WTC11 (cell line): ENCODE measurements at regions not wholly inside any gene's neighbourhood (a gene's known extent, or its start where the extent isn't known, plus 50 kb on each side); places are given as distances from the start of the nearest gene placed in this dataset.

Experiments
- ATAC-seq: fragments of 200-7000 bp; cut with Tn5 transposase; 2 replicates; pipeline ENCODE4 v1.10.0; 2021; ENCODE audit warnings: mild to moderate bottlenecking, moderate library complexity
- CTCF ChIA-PET: fragments of 300-600 bp; sonication (Branson Sonifier 250); formaldehyde crosslinking; loops from one replicate; lab custom pipeline; 2021; ENCODE audit warnings: antibody characterized with exemption; lab: Charles Lee
- POLR2A ChIA-PET: fragments of 350-600 bp; sonication (Branson Sonifier 250); formaldehyde crosslinking; loops from one replicate; lab custom pipeline; 2021; ENCODE audit warnings: antibody characterized with exemption; lab: Charles Lee
- DNase-seq: peaks from one replicate; pipeline ENCODE4 v3.0.0; 2021; ENCODE audit warnings: low spot score
- H3K27ac Mint-ChIP-seq: 2 replicates; pipeline ENCODE4 v1.8.0; 2021; ENCODE audit warnings: mixed read lengths
- H3K27me3 Mint-ChIP-seq: 2 replicates; pipeline ENCODE4 v1.8.0; 2021; ENCODE audit warnings: low read depth, mild to moderate bottlenecking, moderate library complexity, mixed read lengths
- H3K36me3 Mint-ChIP-seq: 2 replicates; pipeline ENCODE4 v1.8.0; 2021; ENCODE audit warnings: mixed read lengths
- H3K4me1 Mint-ChIP-seq: 2 replicates; pipeline ENCODE4 v1.8.0; 2022; ENCODE audit warnings: mixed read lengths
- H3K4me3 Mint-ChIP-seq: 2 replicates; pipeline ENCODE4 v1.8.0; 2021; ENCODE audit warnings: mild to moderate bottlenecking, moderate library complexity, mixed read lengths
- H3K9me3 Mint-ChIP-seq: 2 replicates; pipeline ENCODE4 v1.8.0; 2021; ENCODE audit warnings: mixed read lengths
- CREM ChIP-seq: sonication (generic); formaldehyde crosslinking; IDR thresholded peaks from 2 replicates; pipeline ENCODE4 v1.8.1; 2022; ENCODE audit warnings: mild to moderate bottlenecking, missing genetic modification reagents, moderate library complexity
- ESRRA ChIP-seq: sonication (generic); formaldehyde crosslinking; IDR thresholded peaks from 2 replicates; pipeline ENCODE4 v1.8.1; 2022; ENCODE audit warnings: mild to moderate bottlenecking, missing genetic modification reagents, borderline replicate concordance
- IRF1 ChIP-seq: sonication (generic); formaldehyde crosslinking; IDR thresholded peaks from 2 replicates; pipeline ENCODE4 v1.8.0; 2023; ENCODE audit warnings: missing genetic modification reagents
- MAX ChIP-seq: sonication (generic); formaldehyde crosslinking; IDR thresholded peaks from 2 replicates; pipeline ENCODE4 v1.8.0; 2022; ENCODE audit warnings: mild to moderate bottlenecking, missing genetic modification reagents
- NR2C2 ChIP-seq: sonication (generic); formaldehyde crosslinking; IDR thresholded peaks from 2 replicates; pipeline ENCODE4 v1.8.0; 2022; ENCODE audit warnings: mild to moderate bottlenecking, missing genetic modification reagents
- OVOL2 ChIP-seq: fragments of 250-450 bp; sonication (Bioruptor Pico); IDR thresholded peaks from 2 replicates; pipeline ENCODE4 v1.9.0; 2021; ENCODE audit warnings: mild to moderate bottlenecking, borderline replicate concordance
- PREB ChIP-seq: sonication (generic); formaldehyde crosslinking; IDR thresholded peaks from 2 replicates; pipeline ENCODE4 v1.8.1; 2022; ENCODE audit warnings: mild to moderate bottlenecking, missing genetic modification reagents, moderate library complexity, borderline replicate concordance
- PRRX2 ChIP-seq: fragments of 250-450 bp; sonication (Bioruptor Pico); IDR thresholded peaks from 2 replicates; pipeline ENCODE4 v1.8.0; 2021; ENCODE audit warnings: mild to moderate bottlenecking
- RORB ChIP-seq: fragments of 250-450 bp; sonication (Bioruptor Pico); IDR thresholded peaks from 2 replicates; pipeline ENCODE4 v1.9.0; 2021; ENCODE audit warnings: mild to moderate bottlenecking
- SMAD3 ChIP-seq: sonication (generic); formaldehyde crosslinking; IDR thresholded peaks from 2 replicates; pipeline ENCODE4 v1.8.0; 2022; ENCODE audit warnings: missing genetic modification reagents, mild to moderate bottlenecking, borderline replicate concordance
- SOX15 ChIP-seq: fragments of 250-450 bp; sonication (Bioruptor Pico); IDR thresholded peaks from 2 replicates; pipeline ENCODE4 v1.9.0; 2021; ENCODE audit warnings: mild to moderate bottlenecking
- TEAD1 ChIP-seq: sonication (generic); formaldehyde crosslinking; IDR thresholded peaks from 2 replicates; pipeline ENCODE4 v1.8.0; 2022; ENCODE audit warnings: mild to moderate bottlenecking, missing genetic modification reagents
- ZNF423 ChIP-seq: fragments of 250-450 bp; sonication (Bioruptor Pico); IDR thresholded peaks from 2 replicates; pipeline ENCODE4 v2.1.2; 2022; ENCODE audit warnings: mild to moderate bottlenecking, moderate library complexity
- ZSCAN18 ChIP-seq: fragments of 250-450 bp; sonication (Bioruptor Pico); IDR thresholded peaks from 2 replicates; pipeline ENCODE4 v2.1.2; 2022; ENCODE audit warnings: mild to moderate bottlenecking, moderate library complexity
- TF ChIP-seq, protein P1 (sequence below): fragments of 200-600 bp; IDR thresholded peaks from 2 replicates; pipeline ENCODE4 v1.8.0; 2022; ENCODE audit warnings: antibody characterized with exemption
- TF ChIP-seq, protein P2 (sequence below): sonication (generic); formaldehyde crosslinking; IDR thresholded peaks from 2 replicates; pipeline ENCODE4 v1.8.0; 2023; ENCODE audit warnings: missing genetic modification reagents, mild to moderate bottlenecking, borderline replicate concordance
- TF ChIP-seq, protein P3 (sequence below): fragments of 250-450 bp; sonication (Bioruptor Pico); IDR thresholded peaks from 2 replicates; pipeline ENCODE4 v1.9.0; 2021; ENCODE audit warnings: moderate library complexity, mild to moderate bottlenecking, inconsistent platforms, borderline replicate concordance
- TF ChIP-seq, protein P4 (sequence below): sonication (generic); formaldehyde crosslinking; IDR thresholded peaks from 2 replicates; pipeline ENCODE4 v1.8.1; 2022; ENCODE audit warnings: low read depth, mild to moderate bottlenecking, moderate library complexity, missing genetic modification reagents, borderline replicate concordance
- TF ChIP-seq, protein P5 (sequence below): sonication (generic); formaldehyde crosslinking; IDR thresholded peaks from 2 replicates; pipeline ENCODE4 v1.8.1; 2023; ENCODE audit warnings: mild to moderate bottlenecking, missing genetic modification reagents

DNA sequence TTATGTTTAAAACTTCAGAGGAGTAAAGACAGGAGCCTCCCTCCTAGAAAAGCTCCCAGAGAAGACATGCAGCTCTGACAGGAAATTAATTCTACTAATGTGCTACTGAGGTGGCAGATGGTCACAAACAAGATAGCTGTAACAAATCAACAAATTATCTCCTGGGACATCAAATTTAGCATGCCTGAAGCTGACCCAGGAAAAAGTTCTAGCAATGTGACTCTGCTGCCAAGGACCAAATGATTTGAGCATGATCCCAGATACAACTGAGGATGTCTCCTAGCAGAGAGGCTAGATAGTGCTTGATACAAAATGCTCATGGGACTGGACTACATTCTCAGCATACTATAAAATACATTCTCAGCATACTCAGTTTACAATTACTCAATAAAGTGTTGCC, 413.5 kb upstream of the SMC2 start:
- no peak for DNase-seq
- no peak for ATAC-seq
- Mint-ChIP-seq H3K4me1 (no peaks in the 10 kb centered on the region), H3K9me3 (no peaks in the 10 kb centered on the region), H3K27me3 (no peaks in the 10 kb centered on the region), H3K27ac (no peak overlapping the region), H3K4me3 (no peak overlapping the region), H3K36me3 (no peaks in the 10 kb centered on the region)
- TF ChIP-seq PRRX2 (CRISPR knock-in tag), result no peak
- no peak for TF ChIP-seq NR2C2 (CRISPR knock-in tag)
- TF ChIP-seq SMAD3 (CRISPR knock-in tag), result no peak
- TF ChIP-seq, protein P1, sequence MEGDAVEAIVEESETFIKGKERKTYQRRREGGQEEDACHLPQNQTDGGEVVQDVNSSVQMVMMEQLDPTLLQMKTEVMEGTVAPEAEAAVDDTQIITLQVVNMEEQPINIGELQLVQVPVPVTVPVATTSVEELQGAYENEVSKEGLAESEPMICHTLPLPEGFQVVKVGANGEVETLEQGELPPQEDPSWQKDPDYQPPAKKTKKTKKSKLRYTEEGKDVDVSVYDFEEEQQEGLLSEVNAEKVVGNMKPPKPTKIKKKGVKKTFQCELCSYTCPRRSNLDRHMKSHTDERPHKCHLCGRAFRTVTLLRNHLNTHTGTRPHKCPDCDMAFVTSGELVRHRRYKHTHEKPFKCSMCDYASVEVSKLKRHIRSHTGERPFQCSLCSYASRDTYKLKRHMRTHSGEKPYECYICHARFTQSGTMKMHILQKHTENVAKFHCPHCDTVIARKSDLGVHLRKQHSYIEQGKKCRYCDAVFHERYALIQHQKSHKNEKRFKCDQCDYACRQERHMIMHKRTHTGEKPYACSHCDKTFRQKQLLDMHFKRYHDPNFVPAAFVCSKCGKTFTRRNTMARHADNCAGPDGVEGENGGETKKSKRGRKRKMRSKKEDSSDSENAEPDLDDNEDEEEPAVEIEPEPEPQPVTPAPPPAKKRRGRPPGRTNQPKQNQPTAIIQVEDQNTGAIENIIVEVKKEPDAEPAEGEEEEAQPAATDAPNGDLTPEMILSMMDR, result no peak
- TF ChIP-seq IRF1 (CRISPR knock-in tag), result no peak
- no peak for TF ChIP-seq PREB
- TF ChIP-seq OVOL2 (CRISPR knock-in tag), result no peak
- TF ChIP-seq TEAD1 (CRISPR knock-in tag), result no peak
- TF ChIP-seq RORB (CRISPR knock-in tag), result no peak
- no peak for TF ChIP-seq ZNF423 (CRISPR knock-in tag)
- no peak for TF ChIP-seq SOX15
- TF ChIP-seq, protein P2, sequence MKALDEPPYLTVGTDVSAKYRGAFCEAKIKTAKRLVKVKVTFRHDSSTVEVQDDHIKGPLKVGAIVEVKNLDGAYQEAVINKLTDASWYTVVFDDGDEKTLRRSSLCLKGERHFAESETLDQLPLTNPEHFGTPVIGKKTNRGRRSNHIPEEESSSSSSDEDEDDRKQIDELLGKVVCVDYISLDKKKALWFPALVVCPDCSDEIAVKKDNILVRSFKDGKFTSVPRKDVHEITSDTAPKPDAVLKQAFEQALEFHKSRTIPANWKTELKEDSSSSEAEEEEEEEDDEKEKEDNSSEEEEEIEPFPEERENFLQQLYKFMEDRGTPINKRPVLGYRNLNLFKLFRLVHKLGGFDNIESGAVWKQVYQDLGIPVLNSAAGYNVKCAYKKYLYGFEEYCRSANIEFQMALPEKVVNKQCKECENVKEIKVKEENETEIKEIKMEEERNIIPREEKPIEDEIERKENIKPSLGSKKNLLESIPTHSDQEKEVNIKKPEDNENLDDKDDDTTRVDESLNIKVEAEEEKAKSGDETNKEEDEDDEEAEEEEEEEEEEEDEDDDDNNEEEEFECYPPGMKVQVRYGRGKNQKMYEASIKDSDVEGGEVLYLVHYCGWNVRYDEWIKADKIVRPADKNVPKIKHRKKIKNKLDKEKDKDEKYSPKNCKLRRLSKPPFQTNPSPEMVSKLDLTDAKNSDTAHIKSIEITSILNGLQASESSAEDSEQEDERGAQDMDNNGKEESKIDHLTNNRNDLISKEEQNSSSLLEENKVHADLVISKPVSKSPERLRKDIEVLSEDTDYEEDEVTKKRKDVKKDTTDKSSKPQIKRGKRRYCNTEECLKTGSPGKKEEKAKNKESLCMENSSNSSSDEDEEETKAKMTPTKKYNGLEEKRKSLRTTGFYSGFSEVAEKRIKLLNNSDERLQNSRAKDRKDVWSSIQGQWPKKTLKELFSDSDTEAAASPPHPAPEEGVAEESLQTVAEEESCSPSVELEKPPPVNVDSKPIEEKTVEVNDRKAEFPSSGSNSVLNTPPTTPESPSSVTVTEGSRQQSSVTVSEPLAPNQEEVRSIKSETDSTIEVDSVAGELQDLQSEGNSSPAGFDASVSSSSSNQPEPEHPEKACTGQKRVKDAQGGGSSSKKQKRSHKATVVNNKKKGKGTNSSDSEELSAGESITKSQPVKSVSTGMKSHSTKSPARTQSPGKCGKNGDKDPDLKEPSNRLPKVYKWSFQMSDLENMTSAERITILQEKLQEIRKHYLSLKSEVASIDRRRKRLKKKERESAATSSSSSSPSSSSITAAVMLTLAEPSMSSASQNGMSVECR (CRISPR knock-in tag), result no peak
- TF ChIP-seq, protein P3, sequence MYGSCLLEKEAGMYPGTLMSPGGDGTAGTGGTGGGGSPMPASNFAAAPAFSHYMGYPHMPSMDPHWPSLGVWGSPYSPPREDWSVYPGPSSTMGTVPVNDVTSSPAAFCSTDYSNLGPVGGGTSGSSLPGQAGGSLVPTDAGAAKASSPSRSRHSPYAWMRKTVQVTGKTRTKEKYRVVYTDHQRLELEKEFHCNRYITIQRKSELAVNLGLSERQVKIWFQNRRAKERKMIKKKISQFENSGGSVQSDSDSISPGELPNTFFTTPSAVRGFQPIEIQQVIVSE (CRISPR knock-in tag), result no peak
- TF ChIP-seq, protein P4, sequence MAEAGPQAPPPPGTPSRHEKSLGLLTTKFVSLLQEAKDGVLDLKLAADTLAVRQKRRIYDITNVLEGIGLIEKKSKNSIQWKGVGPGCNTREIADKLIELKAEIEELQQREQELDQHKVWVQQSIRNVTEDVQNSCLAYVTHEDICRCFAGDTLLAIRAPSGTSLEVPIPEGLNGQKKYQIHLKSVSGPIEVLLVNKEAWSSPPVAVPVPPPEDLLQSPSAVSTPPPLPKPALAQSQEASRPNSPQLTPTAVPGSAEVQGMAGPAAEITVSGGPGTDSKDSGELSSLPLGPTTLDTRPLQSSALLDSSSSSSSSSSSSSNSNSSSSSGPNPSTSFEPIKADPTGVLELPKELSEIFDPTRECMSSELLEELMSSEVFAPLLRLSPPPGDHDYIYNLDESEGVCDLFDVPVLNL (CRISPR knock-in tag), result no peak
- no peak for TF ChIP-seq MAX (CRISPR knock-in tag)
- TF ChIP-seq, protein P5, sequence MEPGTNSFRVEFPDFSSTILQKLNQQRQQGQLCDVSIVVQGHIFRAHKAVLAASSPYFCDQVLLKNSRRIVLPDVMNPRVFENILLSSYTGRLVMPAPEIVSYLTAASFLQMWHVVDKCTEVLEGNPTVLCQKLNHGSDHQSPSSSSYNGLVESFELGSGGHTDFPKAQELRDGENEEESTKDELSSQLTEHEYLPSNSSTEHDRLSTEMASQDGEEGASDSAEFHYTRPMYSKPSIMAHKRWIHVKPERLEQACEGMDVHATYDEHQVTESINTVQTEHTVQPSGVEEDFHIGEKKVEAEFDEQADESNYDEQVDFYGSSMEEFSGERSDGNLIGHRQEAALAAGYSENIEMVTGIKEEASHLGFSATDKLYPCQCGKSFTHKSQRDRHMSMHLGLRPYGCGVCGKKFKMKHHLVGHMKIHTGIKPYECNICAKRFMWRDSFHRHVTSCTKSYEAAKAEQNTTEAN (CRISPR knock-in tag), result no peak
- TF ChIP-seq CREM, result no peak
- TF ChIP-seq ZSCAN18, result no peak
- TF ChIP-seq ESRRA (CRISPR knock-in tag), result no peak
- CTCF ChIA-PET, result no interaction called here
- POLR2A ChIA-PET, result no interaction called here
